ENCODE measurements at regions not wholly inside any gene's neighbourhood (a gene's known extent, or its start where the extent isn't known, plus 50 kb on each side); places are given as distances from the start of the nearest gene placed in this dataset.
"Not testable (repeated sequence)": the region's sequence is repeated elsewhere in the genome, so short reads cannot be mapped to it uniquely, and the experiment has no call there.

- TF ChIP-seq EZH2phosphoT487 (IDR thresholded peaks at IDR 0.05; ENCODE audit: borderline replicate concordance, low read length); CTCF (conservative IDR thresholded peaks at IDR 0.05; ENCODE audit: low read depth, low read length): not testable (repeated sequence)
These were observed 164.9 kb upstream of the GCFC2 start for GRCh38 chr2:75875606-75876005.
